ENCODE measurements at regions not wholly inside any gene's neighbourhood (a gene's known extent, or its start where the extent isn't known, plus 50 kb on each side); places are given as distances from the start of the nearest gene placed in this dataset.

DNA sequence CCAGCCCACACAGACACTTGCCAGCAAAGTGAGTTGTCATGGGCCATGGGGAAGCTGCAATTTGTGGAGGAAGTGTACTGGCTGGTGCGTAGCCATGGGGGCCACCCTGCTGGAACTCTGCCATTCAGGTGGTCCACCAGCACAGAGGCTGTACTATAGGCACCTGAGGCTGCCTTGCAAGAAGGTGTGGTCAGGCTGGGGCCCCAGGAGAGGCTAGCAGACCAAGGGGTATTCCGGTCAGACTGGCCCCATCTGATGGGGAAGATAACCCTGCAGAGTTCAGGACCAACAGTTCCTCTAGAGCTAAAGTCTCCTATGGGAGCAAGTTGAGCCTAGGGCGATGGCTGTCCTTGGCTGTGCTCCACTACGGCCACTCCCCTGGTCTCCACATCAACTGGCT is 136.1 kb downstream of the DCAF12L2 start:
- Histone ChIP-seq H3K27me3 (ENCODE audit: control insufficient read depth in 2 of 2, insufficient read depth in 2 of 2, low read length in 2 of 2) (no peaks in the 10 kb centered on the region), H3K79me2 (ENCODE audit: control insufficient read depth, insufficient read depth, low read length) (no peaks in the 10 kb centered on the region), H3K9ac (replicated peaks; ENCODE audit: extremely low read depth, insufficient read depth, low read length) (no peak overlapping the region), H3K4me3 (replicated peaks in 1 of 3; ENCODE audit: insufficient read depth in 1 of 3, low read depth in 1 of 3, low read length in 3 of 3) (no peak overlapping the region), H3K27ac (ENCODE audit: insufficient read depth, low read depth, low read length) (no peak overlapping the region), H3K4me2 (ENCODE audit: insufficient read depth, low read length) (no peak overlapping the region), H3K9me1 (replicated peaks; ENCODE audit: control insufficient read depth, extremely low read depth, insufficient read depth, low read length) (no peaks in the 10 kb centered on the region), H4K20me1 (replicated peaks; ENCODE audit: control insufficient read depth, extremely low read depth, insufficient read depth, low read length) (no peaks in the 10 kb centered on the region), H3K4me1 (ENCODE audit: control insufficient read depth, extremely low read depth, insufficient read depth, low read length) (no peaks in the 10 kb centered on the region), H3K36me3 (ENCODE audit: control insufficient read depth in 2 of 2, extremely low read depth in 1 of 2, insufficient read depth in 2 of 2, low read length in 2 of 2) (no peaks in the 10 kb centered on the region), H3K9me3 (replicated peaks; ENCODE audit: control insufficient read depth, insufficient read depth, low read length) (no peaks in the 10 kb centered on the region), H2AFZ (ENCODE audit: low read depth, low read length) (no peak overlapping the region)
- BruUV-seq (replicated peaks) = no TSS peak
- TF ChIP-seq CTCF (IDR thresholded peaks at IDR 0.05; ENCODE audit: extremely low read depth in 1 of 2, insufficient read depth in 1 of 2, low read depth in 1 of 2, low read length in 2 of 2) = no peak
- no peak for TF ChIP-seq MYC (IDR thresholded peaks at IDR 0.05; ENCODE audit: low read depth, low read length)
- TF ChIP-seq POLR2AphosphoS5 (IDR thresholded peaks at IDR 0.05; ENCODE audit: insufficient read depth, low read depth, low read length) = no peak
- no peak for TF ChIP-seq POLR2A (IDR thresholded peaks at IDR 0.05; ENCODE audit: low read depth, low read length)
- no peak for TF ChIP-seq FOS (IDR thresholded peaks at IDR 0.05; ENCODE audit: borderline replicate concordance, insufficient read depth, low read length)
- TF ChIP-seq GATA2 (IDR thresholded peaks at IDR 0.05; ENCODE audit: insufficient read depth, insufficient read length, low read depth, low read length) = no peak
- TF ChIP-seq JUN (IDR thresholded peaks at IDR 0.05; ENCODE audit: borderline replicate concordance, insufficient read depth, insufficient read length, low read depth) = no peak
- TF ChIP-seq EZH2 (IDR thresholded peaks at IDR 0.05; ENCODE audit: borderline replicate concordance, low read depth, low read length, severe bottlenecking) = no peak
- no peak for TF ChIP-seq MAX (IDR thresholded peaks at IDR 0.05; ENCODE audit: insufficient read depth, insufficient read length)
- POLR2A ChIA-PET = no interaction called here
- intact Hi-C loops (cut with micrococcal nuclease) (no loop called here), dilution Hi-C loops (cut with MboI; ENCODE audit: extremely low pct_ligation_motif_present, low sequenced_read_pairs) (no loop called here)
- CTCF ChIA-PET = no interaction called here
- FAIRE-seq (no peak), DNase-seq (ENCODE audit: low read depth, low spot score) (no peak)
